ENCODE measurements at regions not wholly inside any gene's neighbourhood (a gene's known extent, or its start where the extent isn't known, plus 50 kb on each side); places are given as distances from the start of the nearest gene placed in this dataset.
A peak's percentile ranks its signal among the peaks of the same experiment; 100 is the strongest.

GRCh38 chr2:109066501-109066900 is 62.5 kb upstream of the SH3RF3 start:
- DNase-seq (ENCODE audit: low read depth) (no peak), FAIRE-seq (no peak)
- Histone ChIP-seq H3K27me3 (ENCODE audit: control insufficient read depth, insufficient read depth, low read length) (peaks cover 3% of the 10 kb centered on the region), H3K36me3 (ENCODE audit: control insufficient read depth, insufficient read depth, low read length) (no peaks in the 10 kb centered on the region), H3K4me3 (ENCODE audit: low read depth, low read length) (no peak overlapping the region)
- TF ChIP-seq CTCF (IDR thresholded peaks at IDR 0.05; ENCODE audit: insufficient read depth, low read length, severe bottlenecking) = no peak

- Histone ChIP-seq H3K27me3 (ENCODE audit: control insufficient read depth, insufficient read depth, low read length) (peaks cover 3% of the 10 kb centered on the region), H3K36me3 (ENCODE audit: control insufficient read depth, insufficient read depth, low read length) (no peaks in the 10 kb centered on the region), H3K4me3 (ENCODE audit: low read depth, low read length) (no peak overlapping the region)
- no peak for TF ChIP-seq CTCF (IDR thresholded peaks at IDR 0.05; ENCODE audit: insufficient read depth, low read length, severe bottlenecking)
- no peak for DNase-seq (ENCODE audit: low read depth)
- FAIRE-seq = no peak
These were observed 63.6 kb upstream of the SH3RF3 start for GRCh38 chr2:109065391-109065734.

GRCh38 chr2:109064660-109065390 is 64.2 kb upstream of the SH3RF3 start:
- Histone ChIP-seq H3K4me3 (ENCODE audit: low read depth, low read length) (no peak overlapping the region), H3K36me3 (ENCODE audit: control insufficient read depth, insufficient read depth, low read length) (no peaks in the 10 kb centered on the region), H3K27me3 (ENCODE audit: control insufficient read depth, insufficient read depth, low read length) (peaks cover 3% of the 10 kb centered on the region)
- no peak for TF ChIP-seq CTCF (IDR thresholded peaks at IDR 0.05; ENCODE audit: insufficient read depth, low read length, severe bottlenecking)
- DNase-seq (ENCODE audit: low read depth) (no peak), FAIRE-seq (no peak)

GRCh38 chr2:109062859-109063700 is 65.9 kb upstream of the SH3RF3 start:
- Histone ChIP-seq H3K27me3 (ENCODE audit: control insufficient read depth, insufficient read depth, low read length) (peaks cover 3% of the 10 kb centered on the region), H3K4me3 (ENCODE audit: low read depth, low read length) (no peak overlapping the region), H3K36me3 (ENCODE audit: control insufficient read depth, insufficient read depth, low read length) (no peaks in the 10 kb centered on the region)
- DNase-seq (ENCODE audit: low read depth) = no peak
- no peak for FAIRE-seq
- TF ChIP-seq CTCF (IDR thresholded peaks at IDR 0.05; ENCODE audit: insufficient read depth, low read length, severe bottlenecking) = no peak

GRCh38 chr2:109062145-109062858 is 66.7 kb upstream of the SH3RF3 start:
- H3K36me3 ChIP-seq (ENCODE audit: control insufficient read depth, insufficient read depth, low read length) = no peaks in the 10 kb centered on the region
- TF ChIP-seq CTCF (IDR thresholded peaks at IDR 0.05; ENCODE audit: insufficient read depth, low read length, severe bottlenecking) = peak; percentile 6
- no peak overlapping the region for H3K4me3 ChIP-seq (ENCODE audit: low read depth, low read length)
- DNase-seq (ENCODE audit: low read depth) (no peak), FAIRE-seq (no peak)
- H3K27me3 ChIP-seq (ENCODE audit: control insufficient read depth, insufficient read depth, low read length) = peaks cover 3% of the 10 kb centered on the region
